ENCODE measurements at regions not wholly inside any gene's neighbourhood (a gene's known extent, or its start where the extent isn't known, plus 50 kb on each side); places are given as distances from the start of the nearest gene placed in this dataset.

DNA sequence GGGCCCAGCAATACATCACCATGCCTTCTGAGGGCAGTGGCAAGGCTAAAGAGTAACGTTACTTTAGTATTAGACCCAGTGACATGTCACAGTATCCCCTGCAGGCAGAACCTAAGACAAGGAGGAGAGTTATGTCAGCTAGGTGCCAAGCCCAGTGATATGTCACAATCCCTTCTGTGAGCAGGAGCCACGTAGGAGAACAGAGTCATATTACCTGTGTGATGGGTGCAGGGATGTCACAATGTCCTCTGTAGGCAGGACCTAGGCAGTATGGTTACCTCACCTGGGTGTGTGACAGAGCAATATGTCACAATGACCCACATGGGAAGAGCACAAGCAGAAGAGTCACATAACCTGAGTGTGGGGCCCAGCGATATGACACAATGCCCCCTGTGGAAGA, 121.8 kb downstream of the ZNF675 start:
- TF ChIP-seq, protein P1, sequence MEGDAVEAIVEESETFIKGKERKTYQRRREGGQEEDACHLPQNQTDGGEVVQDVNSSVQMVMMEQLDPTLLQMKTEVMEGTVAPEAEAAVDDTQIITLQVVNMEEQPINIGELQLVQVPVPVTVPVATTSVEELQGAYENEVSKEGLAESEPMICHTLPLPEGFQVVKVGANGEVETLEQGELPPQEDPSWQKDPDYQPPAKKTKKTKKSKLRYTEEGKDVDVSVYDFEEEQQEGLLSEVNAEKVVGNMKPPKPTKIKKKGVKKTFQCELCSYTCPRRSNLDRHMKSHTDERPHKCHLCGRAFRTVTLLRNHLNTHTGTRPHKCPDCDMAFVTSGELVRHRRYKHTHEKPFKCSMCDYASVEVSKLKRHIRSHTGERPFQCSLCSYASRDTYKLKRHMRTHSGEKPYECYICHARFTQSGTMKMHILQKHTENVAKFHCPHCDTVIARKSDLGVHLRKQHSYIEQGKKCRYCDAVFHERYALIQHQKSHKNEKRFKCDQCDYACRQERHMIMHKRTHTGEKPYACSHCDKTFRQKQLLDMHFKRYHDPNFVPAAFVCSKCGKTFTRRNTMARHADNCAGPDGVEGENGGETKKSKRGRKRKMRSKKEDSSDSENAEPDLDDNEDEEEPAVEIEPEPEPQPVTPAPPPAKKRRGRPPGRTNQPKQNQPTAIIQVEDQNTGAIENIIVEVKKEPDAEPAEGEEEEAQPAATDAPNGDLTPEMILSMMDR (IDR thresholded peaks at IDR 0.05) = no peak
- Histone ChIP-seq H3K27me3 (no peaks in the 10 kb centered on the region), H3K9me3 (no peaks in the 10 kb centered on the region), H3K4me1 (no peaks in the 10 kb centered on the region), H3K27ac (no peak overlapping the region), H3K4me3 (no peak overlapping the region), H3K9ac (ENCODE audit: low read depth in 2 of 2, low read length in 2 of 2) (no peak overlapping the region), H3K36me3 (no peaks in the 10 kb centered on the region)
- intact Hi-C loops (cut with DNase I) = no loop called here
- no peak for DNase-seq

DNA sequence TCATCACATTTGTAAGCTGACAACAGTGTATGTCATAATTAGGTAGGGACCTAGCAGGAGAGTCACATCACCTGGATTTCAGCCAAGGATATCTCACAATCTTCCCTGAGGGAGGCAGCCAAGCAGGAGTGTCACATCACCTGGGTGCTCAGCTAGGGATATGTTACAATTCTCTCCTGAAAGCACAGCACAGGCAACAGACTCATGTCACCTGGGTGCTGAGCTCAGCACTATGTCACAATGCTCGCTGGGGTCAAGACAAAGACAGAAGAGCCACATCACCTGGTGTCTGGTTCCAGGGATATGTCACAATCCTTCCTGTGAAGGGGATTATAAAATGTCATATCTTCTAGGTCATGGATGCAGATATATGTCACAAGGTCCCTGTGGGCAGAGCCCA, 123.7 kb downstream of the ZNF675 start:
- Histone ChIP-seq H3K4me3 (no peak overlapping the region), H3K9me3 (no peaks in the 10 kb centered on the region), H3K27ac (no peak overlapping the region), H3K27me3 (no peaks in the 10 kb centered on the region), H3K36me3 (no peaks in the 10 kb centered on the region), H3K4me1 (no peaks in the 10 kb centered on the region), H3K9ac (ENCODE audit: low read depth in 2 of 2, low read length in 2 of 2) (no peak overlapping the region)
- intact Hi-C loops (cut with DNase I) = no loop called here
- DNase-seq = no peak
- TF ChIP-seq, protein P1 (IDR thresholded peaks at IDR 0.05) = no peak

DNA sequence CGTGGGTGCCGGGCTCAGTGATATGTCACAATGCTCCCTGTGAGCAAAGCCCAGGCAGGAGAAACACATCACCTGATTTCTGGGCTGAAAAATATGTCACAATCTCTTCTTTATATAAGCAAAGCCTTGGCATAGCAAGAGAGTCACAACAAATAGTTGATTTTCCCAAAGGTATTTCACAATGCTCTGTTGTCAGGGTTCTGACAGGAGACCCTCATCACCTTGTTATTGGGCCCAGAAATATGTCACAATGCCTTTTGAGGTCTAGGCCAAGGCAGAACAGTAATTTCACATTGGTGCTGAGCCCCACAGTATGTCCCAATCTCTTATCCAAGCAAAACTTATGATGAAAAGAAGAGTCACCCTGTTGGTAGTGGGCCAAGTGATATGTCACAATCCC, 125.7 kb downstream of the ZNF675 start:
- Histone ChIP-seq H3K4me3 (no peak overlapping the region), H3K36me3 (no peaks in the 10 kb centered on the region), H3K4me1 (no peaks in the 10 kb centered on the region), H3K27me3 (no peaks in the 10 kb centered on the region), H3K27ac (no peak overlapping the region), H3K9ac (ENCODE audit: low read depth in 2 of 2, low read length in 2 of 2) (no peak overlapping the region), H3K9me3 (no peaks in the 10 kb centered on the region)
- intact Hi-C loops (cut with DNase I) = no loop called here
- TF ChIP-seq, protein P1 (IDR thresholded peaks at IDR 0.05) = no peak
- no peak for DNase-seq

DNA sequence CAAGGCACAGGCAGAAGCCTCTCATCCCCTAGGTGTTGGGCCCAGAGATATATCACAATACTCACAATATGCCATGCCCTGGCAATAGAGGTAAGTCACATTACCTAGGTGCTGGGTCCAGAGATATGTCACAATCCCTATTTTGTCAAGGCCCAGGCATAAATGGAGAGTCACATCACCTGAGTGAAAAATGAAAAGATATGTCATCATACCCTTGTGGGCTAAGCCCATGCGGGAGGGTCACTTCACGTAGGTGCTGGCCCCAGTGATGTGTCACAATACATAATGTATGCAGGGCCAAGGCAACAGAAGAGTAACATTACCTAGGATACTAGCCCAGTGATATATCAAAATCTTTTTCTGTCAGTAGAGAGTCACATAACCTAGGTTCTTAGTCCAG, 127.0 kb downstream of the ZNF675 start:
- Histone ChIP-seq H3K9ac (ENCODE audit: low read depth in 2 of 2, low read length in 2 of 2) (no peak overlapping the region), H3K4me1 (no peaks in the 10 kb centered on the region), H3K36me3 (no peaks in the 10 kb centered on the region), H3K4me3 (no peak overlapping the region), H3K27ac (no peak overlapping the region), H3K27me3 (no peaks in the 10 kb centered on the region), H3K9me3 (no peaks in the 10 kb centered on the region)
- TF ChIP-seq, protein P1 (IDR thresholded peaks at IDR 0.05) = no peak
- intact Hi-C loops (cut with DNase I) = no loop called here
- no peak for DNase-seq

DNA sequence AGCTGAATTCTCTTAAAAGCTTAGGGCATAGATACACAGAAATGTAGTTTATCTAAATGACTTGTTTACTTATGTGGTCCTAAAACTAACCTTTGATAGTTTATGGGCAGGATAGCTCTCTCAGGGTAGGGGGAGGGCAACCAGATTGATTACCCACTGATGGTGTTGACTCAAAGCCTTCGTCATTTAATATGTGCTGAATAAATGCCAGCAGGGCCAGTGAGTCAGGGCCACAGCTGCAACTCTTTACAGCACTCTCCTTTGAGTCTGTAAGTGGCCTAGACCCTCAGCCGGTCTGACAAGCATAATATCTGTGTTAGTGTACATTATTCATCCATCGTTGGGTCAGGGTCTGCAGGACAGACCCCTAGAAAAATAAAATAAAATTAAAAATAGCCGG, 128.5 kb downstream of the ZNF675 start:
- no peak for DNase-seq
- no peaks in the 10 kb centered on the region for H3K27me3 ChIP-seq
- H3K4me3 ChIP-seq = no peak overlapping the region
- H3K4me1 ChIP-seq = no peaks in the 10 kb centered on the region
- TF ChIP-seq, protein P1 (IDR thresholded peaks at IDR 0.05) = no peak
- no peaks in the 10 kb centered on the region for H3K36me3 ChIP-seq
- no peak overlapping the region for H3K9ac ChIP-seq (ENCODE audit: low read depth in 2 of 2, low read length in 2 of 2)
- intact Hi-C loops (cut with DNase I) = no loop called here
- H3K9me3 ChIP-seq = no peaks in the 10 kb centered on the region
- no peak overlapping the region for H3K27ac ChIP-seq

DNA sequence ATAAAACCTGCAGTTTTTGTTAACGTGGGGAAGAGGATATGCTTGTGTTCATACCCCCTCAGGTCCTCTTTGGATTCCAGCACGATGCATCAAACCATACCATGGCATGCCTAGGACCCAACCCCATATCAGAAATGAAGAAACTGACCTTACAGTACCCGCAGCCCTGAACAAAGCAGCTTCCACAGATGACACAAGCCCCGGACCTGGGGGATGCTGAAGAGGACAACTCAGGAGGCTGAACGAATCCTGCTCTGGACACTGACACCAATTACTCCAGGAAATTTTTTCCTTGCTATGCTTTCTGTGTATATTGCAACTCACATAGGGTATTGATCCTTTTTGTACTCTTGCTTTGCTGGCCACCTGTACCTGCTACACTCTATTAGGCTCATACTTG, 129.6 kb downstream of the ZNF675 start:
- Histone ChIP-seq H3K27me3 (no peaks in the 10 kb centered on the region), H3K9me3 (no peaks in the 10 kb centered on the region), H3K4me3 (no peak overlapping the region), H3K36me3 (no peaks in the 10 kb centered on the region), H3K27ac (no peak overlapping the region), H3K4me1 (no peaks in the 10 kb centered on the region), H3K9ac (ENCODE audit: low read depth in 2 of 2, low read length in 2 of 2) (no peak overlapping the region)
- TF ChIP-seq, protein P1 (IDR thresholded peaks at IDR 0.05) = no peak
- DNase-seq = no peak
- intact Hi-C loops (cut with DNase I) = no loop called here
